ENCODE measurements at regions not wholly inside any gene's neighbourhood (a gene's known extent, or its start where the extent isn't known, plus 50 kb on each side); places are given as distances from the start of the nearest gene placed in this dataset.

- TF ChIP-seq CTCF (IDR thresholded peaks at IDR 0.05) (no peak), POLR2A (IDR thresholded peaks at IDR 0.05) (no peak)
These were observed 57.1 kb upstream of the CD302 start for GRCh38 chr2:159855143-159855542.
